Ovary (tissue), 3 donors: ENCODE measurements at regions not wholly inside any gene's neighbourhood (a gene's known extent, or its start where the extent isn't known, plus 50 kb on each side); places are given as distances from the start of the nearest gene placed in this dataset.
"Not testable (repeated sequence)": the region's sequence is repeated elsewhere in the genome, so short reads cannot be mapped to it uniquely, and the experiment has no call there.

Experiments
- CTCF ChIP-seq, 3 donors: fragments of 450-650 bp in 2 of 3; fragments of 200-600 bp in 1 of 3; IDR thresholded peaks; one replicate each; pipeline versions ENCODE4 v1.5.1 to v1.8.0; 2016 to 2022; ENCODE audit warnings: antibody characterized with exemption in 3 of 3, mild to moderate bottlenecking in 1 of 3
- EP300 ChIP-seq: sonication (generic); formaldehyde crosslinking; IDR thresholded peaks from one replicate; pipeline ENCODE4 v1.6.1; 2017; ENCODE audit warnings: antibody characterized with exemption
- POLR2A ChIP-seq: fragments of 450-650 bp; IDR thresholded peaks from one replicate; pipeline ENCODE4 v1.6.1; 2017; ENCODE audit warnings: antibody characterized with exemption, mild to moderate bottlenecking, moderate library complexity
- donor health status: DM: no; HTN: no; CAD: no.

GRCh38 chr2:61649946-61650345 lies 111.8 kb upstream of the XPO1 start:
- not testable (repeated sequence) for TF ChIP-seq CTCF (IDR thresholded peaks at IDR 0.05); EP300; POLR2A
